ENCODE measurements at regions not wholly inside any gene's neighbourhood (a gene's known extent, or its start where the extent isn't known, plus 50 kb on each side); places are given as distances from the start of the nearest gene placed in this dataset.

- no peak for DNase-seq (ENCODE audit: extremely low spot score in 2 of 2)
- TF ChIP-seq POLR2A (IDR thresholded peaks at IDR 0.05): no peak
- TF ChIP-seq CTCF (IDR thresholded peaks at IDR 0.05): no peak
- TF ChIP-seq POLR2AphosphoS5 (IDR thresholded peaks at IDR 0.05; ENCODE audit: insufficient read depth in 1 of 2, low read depth in 1 of 2): no peak
- Histone ChIP-seq H3K4me3 (no peak overlapping the region), H3K4me1 (no peaks in the 10 kb centered on the region), H3K27me3 (no peaks in the 10 kb centered on the region), H3K36me3 (no peaks in the 10 kb centered on the region), H3K9me3 (no peaks in the 10 kb centered on the region), H3K27ac (no peak overlapping the region)
- intact Hi-C loops (cut with DNase I): no loop called here
Measured at GRCh38 chr9:80561526-80561925, 989.8 kb downstream of the TLE4 start.

- no peaks in the 10 kb centered on the region for H3K27me3 ChIP-seq
- intact Hi-C loops (cut with DNase I): no loop called here
- DNase-seq (ENCODE audit: extremely low spot score in 2 of 2): no peak
- H3K9me3 ChIP-seq: no peaks in the 10 kb centered on the region
- H3K36me3 ChIP-seq: no peaks in the 10 kb centered on the region
- no peaks in the 10 kb centered on the region for H3K4me1 ChIP-seq
- no peak overlapping the region for H3K27ac ChIP-seq
- TF ChIP-seq CTCF (IDR thresholded peaks at IDR 0.05) (no peak), POLR2A (IDR thresholded peaks at IDR 0.05) (no peak), POLR2AphosphoS5 (IDR thresholded peaks at IDR 0.05; ENCODE audit: insufficient read depth in 1 of 2, low read depth in 1 of 2) (no peak)
- H3K4me3 ChIP-seq: no peak overlapping the region
Measured at GRCh38 chr9:80560976-80561375, 989.2 kb downstream of the TLE4 start.

- Histone ChIP-seq H3K27me3 (no peaks in the 10 kb centered on the region), H3K36me3 (no peaks in the 10 kb centered on the region), H3K4me1 (no peaks in the 10 kb centered on the region), H3K4me3 (no peak overlapping the region), H3K9me3 (no peaks in the 10 kb centered on the region), H3K27ac (no peak overlapping the region)
- TF ChIP-seq CTCF (IDR thresholded peaks at IDR 0.05): no peak
- no peak for TF ChIP-seq POLR2A (IDR thresholded peaks at IDR 0.05)
- TF ChIP-seq POLR2AphosphoS5 (IDR thresholded peaks at IDR 0.05; ENCODE audit: insufficient read depth in 1 of 2, low read depth in 1 of 2): no peak
- no peak for DNase-seq (ENCODE audit: extremely low spot score in 2 of 2)
- intact Hi-C loops (cut with DNase I): no loop called here
Measured at GRCh38 chr9:80557256-80557655, 985.5 kb downstream of the TLE4 start.

GRCh38 chr9:80556631-80557030, 984.9 kb downstream of the TLE4 start:
- Histone ChIP-seq H3K27me3 (no peaks in the 10 kb centered on the region), H3K9me3 (no peaks in the 10 kb centered on the region), H3K4me3 (no peak overlapping the region), H3K27ac (no peak overlapping the region), H3K4me1 (no peaks in the 10 kb centered on the region), H3K36me3 (no peaks in the 10 kb centered on the region)
- TF ChIP-seq POLR2AphosphoS5 (IDR thresholded peaks at IDR 0.05; ENCODE audit: insufficient read depth in 1 of 2, low read depth in 1 of 2) (no peak), CTCF (IDR thresholded peaks at IDR 0.05) (no peak), POLR2A (IDR thresholded peaks at IDR 0.05) (no peak)
- DNase-seq (ENCODE audit: extremely low spot score in 2 of 2): no peak
- intact Hi-C loops (cut with DNase I): no loop called here

GRCh38 chr9:80555782-80556325, 984.1 kb downstream of the TLE4 start:
- TF ChIP-seq POLR2A (IDR thresholded peaks at IDR 0.05) (no peak), CTCF (IDR thresholded peaks at IDR 0.05) (no peak), POLR2AphosphoS5 (IDR thresholded peaks at IDR 0.05; ENCODE audit: insufficient read depth in 1 of 2, low read depth in 1 of 2) (no peak)
- Histone ChIP-seq H3K4me1 (no peaks in the 10 kb centered on the region), H3K36me3 (no peaks in the 10 kb centered on the region), H3K27ac (no peak overlapping the region), H3K9me3 (no peaks in the 10 kb centered on the region), H3K4me3 (no peak overlapping the region), H3K27me3 (no peaks in the 10 kb centered on the region)
- intact Hi-C loops (cut with DNase I): no loop called here
- DNase-seq (ENCODE audit: extremely low spot score in 2 of 2): no peak

Data from vagina (tissue), 2 donors.